ENCODE measurements at regions not wholly inside any gene's neighbourhood (a gene's known extent, or its start where the extent isn't known, plus 50 kb on each side); places are given as distances from the start of the nearest gene placed in this dataset.

DNA sequence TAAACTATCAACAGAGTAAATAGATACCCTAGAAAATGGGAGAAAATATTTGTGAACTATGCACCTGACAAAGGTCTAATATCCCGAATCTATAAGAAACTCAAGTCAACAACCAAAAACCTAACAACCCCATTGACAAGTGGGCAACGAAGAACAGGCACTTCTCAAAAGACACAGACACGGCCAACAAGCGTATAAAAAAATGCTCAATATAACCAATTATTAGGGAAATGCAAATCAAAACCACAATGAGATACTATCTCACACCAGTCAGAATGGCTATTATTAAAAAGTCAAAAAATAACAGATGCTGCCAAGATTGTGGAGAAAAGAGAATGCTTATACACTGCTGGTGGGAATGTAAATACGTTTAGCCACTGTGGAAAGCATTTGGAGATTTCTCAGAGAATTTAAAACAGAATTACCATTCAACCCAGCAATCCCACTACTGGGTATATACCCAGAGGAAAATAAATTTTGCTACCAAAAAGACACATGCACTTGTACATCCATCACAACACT lies 63.2 kb upstream of the CAV2 start:
- no peak overlapping the region for H3K27ac Mint-ChIP-seq
- H3K9me3 Mint-ChIP-seq = no peaks in the 10 kb centered on the region
- no peak overlapping the region for H3K4me3 Mint-ChIP-seq
- H2BK20ac ChIP-seq (ENCODE audit: low read depth, low read length, poor library complexity, severe bottlenecking) = no peak overlapping the region
- H3K14ac ChIP-seq (ENCODE audit: insufficient read depth, low read length) = no peak overlapping the region
- DNase-seq = no peak
- H2BK120ac ChIP-seq (ENCODE audit: low read depth, low read length, poor library complexity, severe bottlenecking) = no peak overlapping the region
- H2BK12ac ChIP-seq (ENCODE audit: insufficient read length, low read depth, low read length) = no peak overlapping the region
- no CpG with 5 or more reads among the region's 5 CpGs for WGBS (ENCODE audit: extremely low coverage, insufficient read length, low lambda C conversion rate)
- H3K4ac ChIP-seq (ENCODE audit: low read depth, low read length) = no peak overlapping the region
- H3K36me3 Mint-ChIP-seq (ENCODE audit: insufficient read depth in 1 of 3, low read depth in 3 of 3) = no peaks in the 10 kb centered on the region
- H3K9ac ChIP-seq (ENCODE audit: extremely low read depth, insufficient read length, low read length) = no peak overlapping the region
- no peak overlapping the region for H3K27ac ChIP-seq (ENCODE audit: insufficient read length, low read depth, low read length)
- no peak overlapping the region for H3K56ac ChIP-seq (ENCODE audit: insufficient read length, low read depth, low read length)
- H3K27me3 Mint-ChIP-seq (ENCODE audit: low read depth) = no peaks in the 10 kb centered on the region
- H3K79me2 ChIP-seq (ENCODE audit: insufficient read depth, low read length) = no peaks in the 10 kb centered on the region; the same call in 1 of the 2 replicates
- H3K18ac ChIP-seq (ENCODE audit: insufficient read length, low read depth, low read length) = no peak overlapping the region
- no peaks in the 10 kb centered on the region for H3K27me3 ChIP-seq (ENCODE audit: insufficient read depth, low read length)
- no peak overlapping the region for H2AFZ ChIP-seq (ENCODE audit: low read length)
- no peak overlapping the region for H2BK15ac ChIP-seq (ENCODE audit: low read depth, low read length)
- no peaks in the 10 kb centered on the region for H3K4me1 Mint-ChIP-seq
- no peak overlapping the region for H3T11ph ChIP-seq (ENCODE audit: low read length)
- H4K91ac ChIP-seq (ENCODE audit: insufficient read length, low read depth, low read length) = no peak overlapping the region
- no peak overlapping the region for H4K5ac ChIP-seq (ENCODE audit: insufficient read length, low read depth, low read length)
- H3K4me1 ChIP-seq (ENCODE audit: insufficient read depth, low read length) = no peaks in the 10 kb centered on the region
- no peaks in the 10 kb centered on the region for H3K79me1 ChIP-seq (ENCODE audit: insufficient read depth, low read depth, low read length, poor library complexity, severe bottlenecking)
- no peaks in the 10 kb centered on the region for H4K20me1 ChIP-seq (ENCODE audit: control insufficient read depth, insufficient read depth, insufficient read length)
- no peak overlapping the region for H4K8ac ChIP-seq (replicated peaks; ENCODE audit: insufficient read length, low read depth, low read length)
- H3K9me3 ChIP-seq (ENCODE audit: control insufficient read depth, low read depth, low read length) = no peaks in the 10 kb centered on the region
- no peak overlapping the region for H3K4me2 ChIP-seq (ENCODE audit: insufficient read depth, insufficient read length, low read length)
- H3K23ac ChIP-seq (ENCODE audit: insufficient read length, low read depth, low read length) = no peak overlapping the region
- no peaks in the 10 kb centered on the region for H3K23me2 ChIP-seq (ENCODE audit: insufficient read length, low read depth, low read length, poor library complexity, severe bottlenecking)
- no peak overlapping the region for H2BK5ac ChIP-seq (ENCODE audit: insufficient read length, low read length)
- no peak overlapping the region for H2AK5ac ChIP-seq (ENCODE audit: insufficient read length, low read length)
- TF ChIP-seq, protein P1, sequence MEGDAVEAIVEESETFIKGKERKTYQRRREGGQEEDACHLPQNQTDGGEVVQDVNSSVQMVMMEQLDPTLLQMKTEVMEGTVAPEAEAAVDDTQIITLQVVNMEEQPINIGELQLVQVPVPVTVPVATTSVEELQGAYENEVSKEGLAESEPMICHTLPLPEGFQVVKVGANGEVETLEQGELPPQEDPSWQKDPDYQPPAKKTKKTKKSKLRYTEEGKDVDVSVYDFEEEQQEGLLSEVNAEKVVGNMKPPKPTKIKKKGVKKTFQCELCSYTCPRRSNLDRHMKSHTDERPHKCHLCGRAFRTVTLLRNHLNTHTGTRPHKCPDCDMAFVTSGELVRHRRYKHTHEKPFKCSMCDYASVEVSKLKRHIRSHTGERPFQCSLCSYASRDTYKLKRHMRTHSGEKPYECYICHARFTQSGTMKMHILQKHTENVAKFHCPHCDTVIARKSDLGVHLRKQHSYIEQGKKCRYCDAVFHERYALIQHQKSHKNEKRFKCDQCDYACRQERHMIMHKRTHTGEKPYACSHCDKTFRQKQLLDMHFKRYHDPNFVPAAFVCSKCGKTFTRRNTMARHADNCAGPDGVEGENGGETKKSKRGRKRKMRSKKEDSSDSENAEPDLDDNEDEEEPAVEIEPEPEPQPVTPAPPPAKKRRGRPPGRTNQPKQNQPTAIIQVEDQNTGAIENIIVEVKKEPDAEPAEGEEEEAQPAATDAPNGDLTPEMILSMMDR (conservative IDR thresholded peaks at IDR 0.05) = no peak

All from H9 (cell line).